Cardiac septum (tissue), 1 donor: ENCODE measurements at regions not wholly inside any gene's neighbourhood (a gene's known extent, or its start where the extent isn't known, plus 50 kb on each side); places are given as distances from the start of the nearest gene placed in this dataset.

Experiments used
- DNase-seq: peaks from one replicate; pipeline ENCODE4 v3.0.0-alpha.2; 2020; ENCODE audit warnings: low spot score
- intact Hi-C: fragments of 100-400 bp; cut with DNase I; formaldehyde crosslinking; loops from one replicate; pipeline ENCODE4 v1.14.0; 2022
- donor health status: DM: no; HTN: no; CAD: no.

DNA sequence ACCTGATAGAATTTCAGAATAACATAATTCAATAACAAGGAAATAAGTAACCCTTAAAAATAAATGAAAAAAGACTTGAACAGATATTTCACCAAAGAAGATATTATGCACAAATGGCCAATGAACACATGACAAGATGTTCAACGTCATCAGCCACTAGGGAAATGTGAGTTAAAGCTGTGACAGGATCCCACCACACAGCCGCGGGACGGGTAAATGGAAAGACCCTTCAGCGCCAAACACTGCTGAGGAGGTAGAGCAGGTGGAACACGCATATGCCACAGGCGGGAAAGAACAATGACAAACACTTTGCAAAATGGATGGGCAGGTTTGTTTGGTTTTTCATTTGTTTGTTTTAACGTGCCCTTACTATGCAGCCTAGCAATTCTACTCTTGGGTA, 86.1 kb upstream of the RNF32 start:
- intact Hi-C loops, result no loop called here

DNA sequence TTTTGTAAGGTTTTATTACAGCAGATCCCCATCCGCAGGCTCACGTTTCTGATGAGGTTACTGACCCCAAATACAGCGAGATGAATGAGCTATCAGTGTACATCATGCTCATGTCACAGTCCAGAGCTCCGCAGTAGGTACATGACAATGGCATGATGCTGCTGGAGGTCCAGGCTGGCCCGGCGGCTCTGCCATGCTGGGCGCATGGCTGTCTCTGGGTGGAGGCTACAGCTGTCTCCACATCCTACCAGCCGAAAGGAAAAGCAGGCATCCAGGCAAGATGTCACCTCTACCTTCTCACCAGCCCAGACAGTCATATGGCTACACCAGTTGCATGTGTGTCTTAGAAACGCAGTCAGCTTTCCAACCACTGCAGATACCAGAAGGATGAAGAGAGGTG, 90.9 kb upstream of the RNF32 start:
- intact Hi-C loops, result no loop called here
- DNase-seq, result no peak

More for the DNA sequence above, 86.1 kb upstream of the RNF32 start:
- no peak for DNase-seq

DNA sequence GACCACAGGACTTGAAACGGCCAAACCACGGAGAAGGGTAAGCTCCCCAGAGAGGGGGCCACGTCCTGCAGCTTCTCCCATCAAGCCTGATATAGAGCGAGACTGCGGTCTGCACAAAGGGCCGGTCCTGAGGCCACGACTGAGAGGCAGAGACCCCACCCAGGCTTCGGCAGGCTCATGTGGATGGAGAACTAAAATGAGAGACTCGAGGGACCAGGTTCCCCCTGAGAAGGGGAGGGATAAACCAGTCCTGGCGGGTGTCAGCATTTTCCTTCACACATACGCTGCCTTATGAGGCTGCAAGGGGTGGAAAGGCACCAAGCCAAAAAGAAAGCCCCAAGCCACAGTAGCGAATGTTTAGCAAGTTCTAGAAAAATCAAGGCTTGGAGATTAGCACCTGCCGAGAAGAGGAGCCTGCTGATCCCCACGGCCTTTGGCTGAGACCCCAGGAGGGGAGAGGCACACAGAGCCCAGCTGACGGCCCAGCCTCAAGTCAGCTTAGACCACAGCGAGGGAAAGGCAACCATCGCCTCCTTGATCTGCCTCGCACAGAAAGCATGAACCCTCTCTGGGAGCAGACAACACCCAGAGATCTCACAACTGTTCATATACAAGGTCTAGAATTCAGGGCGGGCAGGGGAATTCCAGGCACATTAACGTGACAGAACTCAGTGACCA, 92.6 kb upstream of the RNF32 start:
- no peak for DNase-seq
- intact Hi-C loops, result no loop called here

DNA sequence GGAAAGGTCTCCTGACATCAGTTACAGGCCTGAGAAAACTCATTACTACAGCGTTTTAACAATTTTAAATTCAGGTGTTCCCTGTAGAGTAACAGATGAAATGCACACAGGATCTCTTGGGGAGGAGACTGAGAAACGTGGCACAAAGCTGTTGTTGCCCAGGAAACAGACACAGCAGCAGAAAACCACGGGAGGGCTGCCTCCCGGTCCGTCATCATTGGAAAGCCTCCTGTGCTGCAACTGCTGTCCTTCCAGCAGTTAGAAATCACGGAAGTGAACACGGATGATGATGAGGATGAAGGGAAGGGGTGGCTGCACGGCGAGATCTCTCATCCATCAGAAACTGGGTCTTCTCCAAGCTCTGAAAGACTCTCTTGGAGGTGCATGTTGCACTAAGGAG, 94.6 kb upstream of the RNF32 start:
- DNase-seq, result no peak
- intact Hi-C loops, result no loop called here

DNA sequence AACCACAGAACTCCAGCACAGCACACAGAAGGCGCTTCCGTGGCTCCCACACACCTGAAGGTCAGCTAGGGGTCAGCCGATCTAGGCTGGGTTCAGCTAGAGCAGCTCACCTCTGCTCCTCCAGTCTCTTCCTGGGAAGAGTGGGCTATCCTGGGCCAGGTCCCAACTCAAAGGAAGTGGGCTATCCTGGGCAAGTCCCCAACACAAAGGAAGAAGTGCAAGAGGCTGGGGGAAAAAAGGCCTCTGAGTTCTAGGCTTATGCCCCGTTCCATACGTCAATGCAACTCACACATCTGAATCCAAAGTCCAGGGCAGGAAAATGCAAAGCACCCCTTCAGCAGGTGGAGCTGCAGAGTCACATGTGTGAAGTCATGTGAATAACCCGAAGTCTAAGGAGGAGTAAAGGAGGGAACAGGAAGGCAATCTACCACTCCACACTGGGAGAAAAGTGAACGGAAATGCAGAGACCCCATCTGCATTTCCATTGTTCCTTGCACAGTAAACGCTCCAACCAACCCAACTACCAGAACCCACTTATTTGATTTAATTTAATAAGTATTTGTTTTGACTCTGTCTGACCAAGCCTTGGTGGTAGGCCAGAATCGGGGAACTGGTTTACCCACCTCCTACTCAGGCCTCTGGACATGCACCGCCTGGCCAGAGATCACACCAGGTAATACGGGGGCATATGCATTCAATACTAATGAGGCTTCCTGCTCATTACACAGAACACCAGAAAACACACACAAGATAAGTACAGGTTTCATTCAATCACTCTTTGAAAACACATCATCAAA, 95.5 kb upstream of the RNF32 start:
- no peak for DNase-seq
- intact Hi-C loops, result no loop called here

DNA sequence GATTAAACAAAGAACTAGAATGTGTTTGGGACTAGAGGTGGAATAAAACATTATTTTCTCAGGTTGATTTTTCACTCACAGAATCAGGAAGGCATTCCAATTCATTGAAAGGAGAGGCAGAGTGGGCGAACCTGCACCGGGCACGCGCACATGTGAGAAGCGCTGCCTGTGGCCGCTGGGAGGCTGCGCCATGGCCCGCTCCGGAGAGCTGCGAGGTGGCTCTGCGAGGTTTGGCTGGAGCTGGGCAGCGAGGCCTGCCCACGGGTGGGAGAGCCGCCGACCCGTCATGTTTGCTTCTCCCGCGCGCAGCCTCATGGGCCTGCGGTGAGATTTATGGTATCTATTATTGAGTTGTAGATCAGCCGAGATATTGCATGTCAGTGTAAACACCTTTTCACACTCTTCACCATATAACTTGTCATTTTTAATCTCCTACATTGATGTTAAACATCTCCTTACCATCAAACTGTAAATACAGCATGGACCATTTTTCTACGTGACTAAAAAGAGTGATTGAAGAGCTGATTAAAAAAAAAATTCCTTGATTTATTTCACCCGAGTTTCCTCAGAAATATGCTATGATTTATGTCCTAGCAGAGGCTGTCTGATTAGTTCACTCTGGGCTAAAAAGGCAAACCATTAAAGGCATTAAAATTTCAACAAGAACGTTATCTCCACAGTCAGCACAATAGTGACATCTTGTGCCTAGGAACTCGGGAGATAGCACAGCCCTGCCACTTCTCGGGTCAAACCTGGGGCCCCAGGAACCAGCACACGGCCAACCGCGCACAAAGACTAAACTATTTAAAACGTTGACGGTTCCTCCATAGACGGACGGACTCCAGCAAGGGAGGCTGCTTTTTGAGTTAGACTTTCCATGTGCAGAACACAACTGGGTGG, 96.6 kb upstream of the RNF32 start:
- DNase-seq, result no peak
- intact Hi-C loops, result no loop called here

DNA sequence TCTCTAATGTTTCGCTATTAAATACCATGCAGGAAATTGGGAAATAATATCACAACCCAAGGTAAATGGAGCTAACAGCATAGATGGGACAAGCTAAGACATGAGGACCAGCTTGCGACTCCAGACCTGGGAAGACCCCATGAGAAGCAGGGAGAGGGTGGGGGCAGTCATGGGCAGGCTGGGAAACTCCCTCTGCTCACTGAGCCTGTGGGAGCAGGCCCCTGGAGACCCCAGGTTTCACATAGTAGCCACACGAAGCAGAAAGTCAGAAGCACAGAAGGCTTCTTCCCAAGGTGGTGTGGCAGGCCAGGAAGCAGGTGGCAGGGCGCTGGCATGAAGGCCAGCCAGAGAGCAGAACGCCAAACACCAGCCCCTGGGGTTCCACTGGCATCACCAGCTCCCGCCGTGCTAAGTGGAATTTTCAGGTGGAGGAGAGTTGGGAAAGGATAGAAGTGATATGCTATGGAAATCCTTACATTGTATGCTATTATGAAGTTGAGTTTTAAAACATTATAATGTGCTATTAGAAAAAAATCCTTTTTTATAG, 99.9 kb upstream of the RNF32 start:
- DNase-seq, result no peak
- intact Hi-C loops, result no loop called here

DNA sequence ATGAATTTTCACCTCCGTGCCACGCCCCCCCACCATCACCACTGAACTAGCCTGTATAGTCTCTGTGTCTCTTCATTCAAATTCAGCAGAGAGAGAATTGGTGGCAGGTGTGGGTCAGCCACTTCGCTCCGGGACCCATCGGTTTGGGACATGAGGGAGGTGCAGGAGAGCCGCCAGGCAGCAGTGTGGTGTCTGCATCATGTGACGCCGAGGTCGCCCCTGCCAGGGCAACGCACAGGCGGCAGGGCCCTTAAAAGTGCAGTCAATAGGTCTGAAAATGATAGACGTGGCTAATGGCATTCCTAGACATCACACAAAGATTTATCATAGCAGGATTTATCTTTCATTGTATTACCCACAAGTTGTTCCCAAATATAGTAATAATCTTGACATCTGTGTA, 100.6 kb upstream of the RNF32 start:
- intact Hi-C loops, result no loop called here
- no peak for DNase-seq

DNA sequence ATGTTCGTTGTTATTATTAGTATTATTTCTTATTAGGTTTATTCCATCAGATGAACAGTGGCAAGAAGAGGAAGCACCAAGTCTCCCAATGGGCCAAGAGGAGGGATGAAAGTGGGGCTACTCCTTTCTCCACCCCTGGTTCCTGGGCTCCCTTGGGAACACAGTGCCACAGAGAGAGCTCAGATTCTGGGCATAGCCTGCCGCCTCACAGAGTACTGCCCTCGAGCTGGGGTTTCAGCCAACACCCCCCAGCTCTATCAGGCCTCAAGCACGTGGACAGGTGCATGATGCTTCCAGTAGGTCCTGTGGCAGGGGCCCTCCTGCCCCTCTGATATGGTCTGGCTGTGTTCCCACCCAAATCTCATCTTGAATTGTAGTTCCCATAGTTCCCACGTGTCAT, 103.6 kb upstream of the RNF32 start:
- no peak for DNase-seq
- intact Hi-C loops, result no loop called here

DNA sequence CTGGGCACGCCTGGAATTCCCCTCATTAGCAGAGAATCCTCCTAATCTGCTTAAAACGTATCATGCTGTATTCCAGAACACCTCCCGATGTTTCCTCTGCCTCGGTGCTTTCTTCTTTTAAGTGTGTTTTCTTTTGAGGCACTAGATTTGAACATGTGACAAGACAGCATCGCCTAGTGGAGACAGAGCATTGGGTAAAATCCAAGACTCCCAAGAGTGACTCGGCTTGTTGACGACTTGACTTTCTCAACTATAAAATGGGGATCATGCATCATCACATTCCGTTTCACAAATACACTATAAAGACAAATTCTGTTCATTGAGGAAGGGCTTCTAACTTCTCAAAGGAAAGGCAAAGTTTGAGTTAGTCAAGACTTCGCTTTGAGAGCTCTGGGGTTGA, 105.6 kb upstream of the RNF32 start:
- no peak for DNase-seq
- intact Hi-C loops, result no loop called here

DNA sequence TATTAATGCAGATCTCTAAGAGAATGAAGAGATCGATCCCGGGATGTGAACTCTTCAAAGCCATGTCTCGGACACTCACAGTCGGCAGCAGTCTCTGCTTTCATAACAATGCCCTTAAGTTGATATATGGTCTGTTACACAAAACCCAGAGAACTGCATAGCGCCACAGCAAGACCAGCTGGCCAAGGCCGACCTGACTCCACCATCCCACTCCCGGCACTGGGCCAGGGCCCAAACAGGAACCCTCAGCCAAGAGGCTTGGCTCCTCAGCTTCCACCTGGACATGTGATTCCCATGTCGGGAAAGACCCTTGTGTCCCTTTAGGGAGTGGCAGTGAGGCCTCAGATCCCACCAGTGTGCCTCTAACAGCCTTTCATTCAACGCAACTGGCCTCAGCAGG, 106.6 kb upstream of the RNF32 start:
- intact Hi-C loops, result no loop called here
- no peak for DNase-seq

DNA sequence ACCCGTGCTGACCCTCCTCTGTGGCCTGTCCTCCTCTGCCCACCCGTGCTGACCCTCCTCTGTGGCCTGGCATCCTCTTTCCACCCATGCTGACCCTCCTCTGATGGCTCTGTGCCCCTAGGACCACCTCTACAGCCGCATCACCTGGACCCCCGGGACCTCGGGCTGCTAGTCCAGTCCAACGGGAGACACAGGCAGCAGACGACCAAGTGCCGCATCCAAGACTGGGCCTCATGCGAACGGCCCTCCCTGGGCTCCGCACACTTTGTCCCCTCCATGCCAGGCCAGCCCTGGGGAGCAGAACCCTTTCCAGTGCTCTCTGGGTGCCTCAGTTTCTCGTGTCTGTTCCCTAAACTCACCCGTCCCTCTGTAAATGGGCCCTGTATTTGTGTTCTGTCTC, 107.2 kb upstream of the RNF32 start:
- intact Hi-C loops, result no loop called here
- DNase-seq, result no peak

DNA sequence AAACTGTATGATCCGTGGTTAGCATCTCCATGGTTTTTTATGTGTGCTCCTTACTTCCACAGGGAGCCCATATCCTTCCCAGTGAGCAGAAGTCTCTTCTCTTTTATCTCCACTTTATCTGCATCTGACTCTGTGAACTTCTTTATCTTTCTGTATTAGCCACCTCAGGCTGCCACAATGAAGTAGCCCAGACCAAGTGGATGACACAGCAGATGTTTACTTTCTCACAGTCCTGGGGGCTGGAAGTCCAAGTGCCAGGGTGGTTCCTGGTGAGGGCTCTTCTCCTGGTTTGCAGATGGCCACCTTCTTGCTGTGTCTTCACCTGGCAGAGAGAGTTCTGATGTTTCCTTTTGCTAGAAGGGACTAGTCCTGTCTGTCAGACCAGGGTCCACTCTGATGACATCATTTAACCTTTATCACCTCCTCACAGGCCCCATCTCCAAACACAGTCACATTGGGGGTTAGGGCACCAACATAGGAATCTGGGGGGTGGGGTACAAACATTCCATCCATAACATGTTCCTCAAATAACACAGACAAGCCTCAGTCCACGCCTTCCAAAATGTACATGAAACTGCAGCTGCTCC, 108.5 kb upstream of the RNF32 start:
- DNase-seq, result no peak
- intact Hi-C loops, result no loop called here

DNA sequence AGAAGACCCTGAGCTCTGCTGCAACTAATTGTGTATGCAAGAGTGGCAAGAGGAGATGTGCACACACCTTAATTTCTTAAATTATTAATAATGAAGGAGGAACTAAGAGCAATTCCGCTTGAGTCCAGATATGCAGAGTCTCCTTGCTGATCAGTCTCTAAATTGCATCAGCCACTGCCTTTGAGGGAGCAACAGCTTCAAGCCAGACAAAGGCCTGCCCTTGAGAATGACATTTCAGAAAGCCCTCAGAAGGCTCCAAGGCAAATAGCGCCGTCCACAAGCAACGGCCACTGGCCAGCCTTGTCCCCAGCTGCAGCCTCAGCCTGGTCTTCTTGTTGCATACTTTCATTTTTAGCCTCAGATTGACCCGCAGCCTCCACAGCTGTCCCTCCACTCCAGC, 110.6 kb upstream of the RNF32 start:
- intact Hi-C loops, result no loop called here
- no peak for DNase-seq

DNA sequence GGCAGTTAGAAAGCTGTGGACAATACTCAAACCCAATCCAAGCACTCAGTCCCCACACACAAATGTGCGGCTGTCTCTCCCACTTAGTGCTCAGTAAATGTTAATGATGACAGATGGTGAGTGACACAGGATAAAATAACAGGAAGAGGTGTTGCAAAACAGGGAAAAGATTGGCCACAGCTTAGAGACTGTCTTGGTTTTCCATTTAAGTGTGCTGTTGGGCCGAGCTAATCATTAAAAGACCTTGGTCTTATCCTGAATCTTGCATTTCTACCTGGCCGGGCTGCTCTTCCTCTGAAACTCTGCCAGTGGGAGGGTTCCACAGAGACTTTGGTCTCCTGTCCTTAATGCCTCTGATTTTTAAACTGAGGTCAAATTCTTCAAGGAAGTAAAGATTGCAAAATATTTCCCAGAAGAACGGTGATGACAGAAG, 113.1 kb upstream of the RNF32 start:
- no peak for DNase-seq
- intact Hi-C loops, result no loop called here

DNA sequence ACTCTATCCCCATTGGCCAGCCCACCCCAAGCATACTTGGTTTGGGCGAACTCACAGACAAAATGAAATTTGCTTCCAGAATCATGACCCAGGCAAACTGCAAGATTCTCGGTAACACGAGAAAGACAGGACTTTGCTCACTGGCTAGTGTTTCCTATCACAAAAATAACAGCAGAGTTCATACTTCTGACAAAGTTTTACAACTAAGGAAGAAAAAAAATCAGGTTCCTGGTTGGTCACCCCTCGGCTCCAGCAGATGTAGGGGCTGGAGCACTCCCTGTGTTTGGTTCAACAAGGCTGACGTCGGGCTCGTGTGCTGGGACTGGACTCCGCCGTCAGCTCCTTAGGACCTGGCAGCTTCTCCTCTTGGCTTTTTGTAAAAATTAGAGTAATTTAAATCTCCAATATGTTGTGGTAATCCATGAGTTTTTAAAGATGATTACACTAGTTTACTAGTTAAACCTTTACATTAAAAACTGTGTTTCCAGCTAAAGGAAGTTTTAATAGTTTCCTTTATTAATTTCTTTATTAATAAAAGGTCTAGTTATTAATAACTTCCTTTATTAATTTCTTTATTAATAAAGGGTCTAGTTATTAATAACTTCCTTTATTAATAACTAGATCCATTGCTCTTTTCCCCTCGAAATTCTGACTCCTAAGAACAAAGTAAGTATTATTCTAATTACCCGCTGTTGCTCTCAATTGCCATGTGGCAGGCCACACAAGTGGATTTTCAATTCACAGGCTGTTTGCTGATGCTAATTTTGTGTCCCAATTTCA, 115.6 kb upstream of the RNF32 start:
- DNase-seq, result no peak
- intact Hi-C loops, result no loop called here

DNA sequence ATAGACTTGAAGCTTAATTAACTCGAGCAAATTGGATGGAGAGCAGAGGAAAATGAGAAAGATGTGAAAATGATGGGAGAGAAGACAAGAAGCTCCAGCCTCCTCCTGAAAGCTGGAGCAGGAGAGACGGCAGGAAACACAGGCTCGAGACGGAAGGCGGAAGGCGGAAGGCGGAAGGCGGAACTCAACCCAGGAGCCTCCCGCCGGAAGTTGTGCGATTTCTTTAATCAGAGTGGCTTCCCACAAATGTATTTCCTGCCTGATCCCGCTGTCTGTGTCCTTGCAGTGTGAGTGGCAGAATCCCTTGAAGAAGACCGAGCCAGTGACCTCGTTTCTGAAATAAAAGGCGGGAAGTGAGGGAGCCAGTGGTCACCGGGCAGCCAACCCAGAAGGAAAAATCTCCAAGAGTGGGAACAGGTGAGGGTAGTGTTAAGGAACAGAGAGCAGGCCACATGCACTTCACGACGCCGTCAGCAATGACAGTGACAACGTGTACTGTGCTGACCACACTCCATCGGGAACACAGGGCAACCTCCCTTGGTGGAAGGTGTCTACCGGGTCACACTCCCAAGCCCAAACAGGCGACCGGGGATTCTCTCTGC, 117.0 kb upstream of the RNF32 start:
- intact Hi-C loops, result no loop called here
- DNase-seq, result no peak

DNA sequence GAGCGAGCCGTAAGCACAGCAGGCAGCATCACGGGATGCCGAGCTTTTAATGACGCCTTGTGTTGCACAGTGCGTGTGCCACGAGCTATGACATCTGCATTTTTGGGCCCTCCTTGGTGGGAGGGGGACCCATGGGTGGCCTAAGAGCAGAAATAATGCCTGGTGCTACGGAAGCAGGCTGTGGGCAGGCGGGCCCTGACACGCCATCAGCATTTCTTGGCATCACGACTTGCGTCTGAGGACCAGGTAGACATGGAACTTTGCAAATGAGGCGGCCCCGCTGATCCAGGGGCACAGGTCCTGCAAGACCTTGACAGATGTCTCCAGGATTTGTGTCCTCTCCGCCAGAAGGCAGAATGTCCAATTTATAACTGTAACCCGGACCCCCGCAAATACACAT, 117.8 kb upstream of the RNF32 start:
- no peak for DNase-seq
- intact Hi-C loops, result no loop called here

DNA sequence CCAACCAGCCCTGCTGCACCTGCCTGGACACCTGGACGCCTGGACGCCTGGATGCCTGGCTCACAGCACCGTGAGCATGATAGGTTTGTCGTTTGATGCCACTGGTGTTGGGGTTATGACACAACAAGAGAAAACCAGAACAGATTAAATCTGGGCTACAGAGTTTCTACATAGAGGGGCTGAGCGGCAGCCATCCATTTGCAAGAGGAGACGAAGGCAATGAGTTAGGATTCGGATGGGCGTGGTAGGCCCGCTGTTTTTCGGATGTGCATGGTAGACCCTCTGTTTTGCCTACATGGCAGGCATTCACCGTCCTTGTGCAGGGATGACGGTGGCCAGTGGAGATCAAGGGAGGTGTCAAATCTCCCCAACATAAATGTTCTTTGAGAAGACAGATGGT, 121.5 kb upstream of the RNF32 start:
- DNase-seq, result no peak
- intact Hi-C loops, result no loop called here
